DND-41 (cell line): ENCODE measurements at regions not wholly inside any gene's neighbourhood (a gene's known extent, or its start where the extent isn't known, plus 50 kb on each side); places are given as distances from the start of the nearest gene placed in this dataset.
A peak's percentile ranks its signal among the peaks of the same experiment; 100 is the strongest.
"Not testable (repeated sequence)": the region's sequence is repeated elsewhere in the genome, so short reads cannot be mapped to it uniquely, and the experiment has no call there.

Experiments
- ATAC-seq: fragments of 200-7000 bp; cut with Tn5 transposase; 3 replicates; pipeline ENCODE4 v1.9.1; 2021; ENCODE audit warnings: low read depth; ENCODE audit not compliant: insufficient read depth
- DNase-seq: peaks from one replicate; pipeline ENCODE4 v3.0.0-alpha.2; 2020
- H2AFZ ChIP-seq: 2 replicates; pipeline ENCODE4 v1.6.0; 2012; ENCODE audit warnings: low read depth, low read length
- H3K27ac ChIP-seq: 2 replicates; pipeline ENCODE4 v1.5.1; 2012; ENCODE audit warnings: low read length, inconsistent platforms
- H3K27me3 ChIP-seq: fragments of 200-600 bp; sonication (generic); 2 replicates; pipeline ENCODE4 v1.6.0; 2012; ENCODE audit warnings: low read length, mild to moderate bottlenecking, inconsistent platforms; ENCODE audit not compliant: insufficient read depth, poor library complexity
- H3K36me3 ChIP-seq: 2 replicates; pipeline ENCODE4 v1.5.1; 2012; ENCODE audit warnings: low read length, inconsistent platforms; ENCODE audit not compliant: insufficient read depth
- H3K4me1 ChIP-seq: 2 replicates; pipeline ENCODE4 v1.5.1; 2012; ENCODE audit warnings: mild to moderate bottlenecking, low read length; ENCODE audit not compliant: insufficient read depth
- H3K4me2 ChIP-seq: 2 replicates; pipeline ENCODE4 v1.6.0; 2012; ENCODE audit warnings: mild to moderate bottlenecking, moderate library complexity, low read length, inconsistent platforms; ENCODE audit not compliant: insufficient read depth
- H3K4me3 ChIP-seq, 2 experiments: fragments of 200-600 bp in 1 of 2; shearing (Covaris generic) in 1 of 2; 2 replicates each; pipeline ENCODE4 v1.5.1; 2012 to 2016; ENCODE audit warnings: inconsistent platforms in 2 of 2, low read length in 2 of 2, mild to moderate bottlenecking in 2 of 2, low read depth in 1 of 2, moderate library complexity in 1 of 2
- H3K79me2 ChIP-seq: 2 replicates; pipeline ENCODE4 v1.6.0; 2012; ENCODE audit warnings: low read length, inconsistent platforms; ENCODE audit not compliant: insufficient read depth
- H3K9ac ChIP-seq: 2 replicates; pipeline ENCODE4 v1.6.0; 2012; ENCODE audit warnings: low read depth, mild to moderate bottlenecking, inconsistent platforms, low read length, moderate library complexity
- H3K9me3 ChIP-seq: 2 replicates; pipeline ENCODE4 v1.5.1; 2012; ENCODE audit warnings: low read length, moderate library complexity, mild to moderate bottlenecking, inconsistent platforms; ENCODE audit not compliant: insufficient read depth, severe bottlenecking
- H4K20me1 ChIP-seq: 2 replicates; pipeline ENCODE4 v1.6.0; 2012; ENCODE audit warnings: low read length; ENCODE audit not compliant: insufficient read depth
- EZH2 ChIP-seq: IDR thresholded peaks from 3 replicates; pipeline ENCODE4 v1.6.1; 2012; ENCODE audit warnings: borderline replicate concordance, low read depth, mild to moderate bottlenecking, moderate library complexity, low read length, inconsistent platforms; ENCODE audit not compliant: severe bottlenecking
- TF ChIP-seq, protein P1 (sequence below): IDR thresholded peaks from 2 replicates; pipeline ENCODE4 v1.5.1; 2012; ENCODE audit warnings: borderline replicate concordance, low read length, moderate library complexity, mild to moderate bottlenecking; ENCODE audit not compliant: poor library complexity, severe bottlenecking; ENCODE audit errors: extremely low read depth

DNA sequence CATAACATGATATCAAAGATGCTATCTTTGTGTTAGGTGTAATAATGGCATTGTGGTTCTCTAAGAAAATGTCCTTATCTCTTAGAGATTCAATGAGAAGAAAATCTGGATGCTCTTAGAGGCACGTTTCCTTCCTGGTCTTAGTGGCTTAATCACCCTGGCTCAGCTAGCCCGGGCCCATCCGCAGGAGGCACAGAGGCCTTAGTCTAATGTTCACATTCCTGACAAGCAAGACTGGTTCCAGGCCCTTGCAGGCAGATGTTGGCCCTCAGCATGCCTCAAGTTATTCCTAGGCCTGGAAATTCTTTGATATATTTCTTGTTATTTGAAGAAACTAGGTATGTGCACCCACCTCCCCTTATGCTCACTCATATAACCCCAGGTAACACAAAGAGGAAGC is 357.6 kb downstream of the SFMBT2 start:
- H3K9me3 ChIP-seq, result peaks cover 10% of the 10 kb centered on the region
- ATAC-seq (no peak), DNase-seq (no peak)
- no peak overlapping the region for H3K4me2 ChIP-seq
- no peak overlapping the region for H3K27ac ChIP-seq
- no peaks in the 10 kb centered on the region for H3K4me1 ChIP-seq
- H3K36me3 ChIP-seq, result no peaks in the 10 kb centered on the region
- H3K9ac ChIP-seq, result no peak overlapping the region
- no peak overlapping the region for H2AFZ ChIP-seq
- H3K79me2 ChIP-seq, result no peaks in the 10 kb centered on the region
- no peaks in the 10 kb centered on the region for H3K27me3 ChIP-seq
- H4K20me1 ChIP-seq, result no peaks in the 10 kb centered on the region
- TF ChIP-seq, protein P1, sequence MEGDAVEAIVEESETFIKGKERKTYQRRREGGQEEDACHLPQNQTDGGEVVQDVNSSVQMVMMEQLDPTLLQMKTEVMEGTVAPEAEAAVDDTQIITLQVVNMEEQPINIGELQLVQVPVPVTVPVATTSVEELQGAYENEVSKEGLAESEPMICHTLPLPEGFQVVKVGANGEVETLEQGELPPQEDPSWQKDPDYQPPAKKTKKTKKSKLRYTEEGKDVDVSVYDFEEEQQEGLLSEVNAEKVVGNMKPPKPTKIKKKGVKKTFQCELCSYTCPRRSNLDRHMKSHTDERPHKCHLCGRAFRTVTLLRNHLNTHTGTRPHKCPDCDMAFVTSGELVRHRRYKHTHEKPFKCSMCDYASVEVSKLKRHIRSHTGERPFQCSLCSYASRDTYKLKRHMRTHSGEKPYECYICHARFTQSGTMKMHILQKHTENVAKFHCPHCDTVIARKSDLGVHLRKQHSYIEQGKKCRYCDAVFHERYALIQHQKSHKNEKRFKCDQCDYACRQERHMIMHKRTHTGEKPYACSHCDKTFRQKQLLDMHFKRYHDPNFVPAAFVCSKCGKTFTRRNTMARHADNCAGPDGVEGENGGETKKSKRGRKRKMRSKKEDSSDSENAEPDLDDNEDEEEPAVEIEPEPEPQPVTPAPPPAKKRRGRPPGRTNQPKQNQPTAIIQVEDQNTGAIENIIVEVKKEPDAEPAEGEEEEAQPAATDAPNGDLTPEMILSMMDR, result no peak
- no peak for TF ChIP-seq EZH2
- H3K4me3 ChIP-seq, result no peak overlapping the region

DNA sequence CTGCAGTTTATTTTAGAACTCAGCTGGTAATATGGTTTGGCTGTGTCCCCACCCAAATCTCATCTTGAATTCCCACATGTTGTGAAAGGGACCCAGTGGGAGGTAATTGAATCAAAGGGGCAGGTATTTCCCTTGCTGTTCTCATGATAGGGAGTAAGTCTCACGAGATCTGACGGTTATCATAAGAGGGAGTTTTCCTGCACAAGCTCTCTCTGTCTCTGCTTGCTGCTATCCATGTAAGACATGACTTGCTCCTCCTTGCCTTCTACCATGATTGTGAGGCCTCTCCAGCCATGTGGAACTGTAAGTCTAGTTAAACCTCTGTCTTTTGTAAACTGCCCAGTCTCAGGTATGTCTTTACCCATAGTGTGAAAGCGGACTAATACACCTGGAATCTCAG is 360.8 kb downstream of the SFMBT2 start:
- H2AFZ ChIP-seq, H3K9ac ChIP-seq, H3K9me3 ChIP-seq, H3K4me2 ChIP-seq, H4K20me1 ChIP-seq, H3K27ac ChIP-seq, DNase-seq, H3K79me2 ChIP-seq, ATAC-seq, H3K36me3 ChIP-seq, H3K4me3 ChIP-seq, H3K27me3 ChIP-seq: not testable (repeated sequence)
- H3K4me1 ChIP-seq, result peaks cover 16% of the 10 kb centered on the region

DNA sequence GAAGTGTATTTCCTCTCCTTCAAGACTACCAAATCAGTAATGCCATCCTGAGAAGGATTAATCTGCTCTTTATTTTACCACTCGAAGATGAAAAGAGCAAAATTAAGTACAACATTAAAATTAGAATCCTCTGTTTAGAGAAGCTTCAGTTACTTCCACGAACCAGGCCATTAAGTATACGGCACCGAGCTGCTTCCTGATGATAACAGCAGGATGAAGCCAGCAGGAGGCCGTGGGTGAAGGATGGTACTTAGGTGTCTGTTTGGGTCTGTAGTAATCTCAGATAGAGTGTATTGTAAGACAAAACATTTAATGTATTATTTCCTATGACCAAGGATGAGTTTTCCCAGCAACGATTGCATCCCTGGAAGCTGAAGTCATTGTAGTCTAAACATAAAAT is 362.8 kb downstream of the SFMBT2 start:
- H3K27ac ChIP-seq, result no peak overlapping the region
- no peaks in the 10 kb centered on the region for H3K27me3 ChIP-seq
- H2AFZ ChIP-seq, result no peak overlapping the region
- DNase-seq (no peak), ATAC-seq (no peak)
- no peaks in the 10 kb centered on the region for H3K79me2 ChIP-seq
- H3K36me3 ChIP-seq, result no peaks in the 10 kb centered on the region
- H3K4me3 ChIP-seq, result no peak overlapping the region
- peaks cover 10% of the 10 kb centered on the region for H3K9me3 ChIP-seq
- no peak overlapping the region for H3K9ac ChIP-seq
- H4K20me1 ChIP-seq, result no peaks in the 10 kb centered on the region
- no peak for TF ChIP-seq EZH2
- TF ChIP-seq, protein P1, result no peak
- H3K4me1 ChIP-seq, result peaks cover 16% of the 10 kb centered on the region
- no peak overlapping the region for H3K4me2 ChIP-seq

DNA sequence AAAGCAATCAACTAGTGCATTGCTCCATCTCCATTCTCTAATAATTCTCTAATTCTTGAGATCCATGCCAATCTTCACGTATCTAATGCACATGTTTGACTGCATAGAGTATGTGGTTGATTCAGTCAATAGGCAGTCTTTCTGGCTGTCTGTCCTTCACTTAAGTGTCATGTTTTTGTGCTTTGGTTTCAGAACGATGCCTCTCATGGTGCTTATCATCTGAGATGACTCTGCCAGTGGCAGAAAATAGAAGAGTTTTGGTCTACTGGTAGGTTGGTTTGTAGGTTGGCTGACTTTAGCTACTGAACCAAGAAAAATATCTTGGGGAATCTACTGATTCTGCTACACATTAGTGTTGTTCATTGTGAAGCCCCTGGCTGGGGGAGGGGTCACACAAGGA is 364.2 kb downstream of the SFMBT2 start:
- ATAC-seq (peak; percentile 44), DNase-seq (no peak)
- Histone ChIP-seq H3K4me1 (peaks cover 16% of the 10 kb centered on the region), H4K20me1 (no peaks in the 10 kb centered on the region), H3K27me3 (no peaks in the 10 kb centered on the region), H3K27ac (peak overlapping the region; percentile 7; the same call in 1 of the 2 replicates), H3K9me3 (peaks cover 10% of the 10 kb centered on the region), H3K4me2 (no peak overlapping the region), H3K9ac (no peak overlapping the region), H2AFZ (no peak overlapping the region), H3K36me3 (no peaks in the 10 kb centered on the region), H3K79me2 (no peaks in the 10 kb centered on the region), H3K4me3 (no peak overlapping the region)
- TF ChIP-seq EZH2, result no peak
- TF ChIP-seq, protein P1, result no peak
